ENCODE measurements at regions not wholly inside any gene's neighbourhood (a gene's known extent, or its start where the extent isn't known, plus 50 kb on each side); places are given as distances from the start of the nearest gene placed in this dataset.

DNA sequence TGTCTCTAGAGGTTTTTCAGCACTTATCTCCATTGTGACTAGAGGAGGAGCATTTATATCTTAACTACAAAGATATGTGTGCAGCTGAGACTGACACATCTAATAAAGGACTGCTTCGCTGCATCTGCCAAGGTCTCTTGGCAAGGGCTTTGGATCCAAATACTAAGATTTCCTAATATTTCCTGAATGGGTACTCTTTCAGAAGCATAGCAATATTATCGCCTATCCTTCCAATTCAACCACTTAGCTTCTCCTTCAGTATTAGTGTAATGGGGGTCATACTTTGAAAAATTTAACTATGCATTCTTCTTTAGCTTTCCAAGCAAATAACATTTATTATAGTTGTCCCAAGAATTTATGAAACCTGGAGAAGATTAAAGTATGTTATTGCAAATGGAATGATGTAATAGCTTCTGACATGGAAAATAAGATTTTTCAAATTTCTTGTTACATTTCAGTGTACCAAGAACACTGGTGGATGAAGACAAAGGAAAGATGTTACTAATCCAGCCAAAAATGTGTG, 243.0 kb upstream of the PDE3A start:
- Mint-ChIP-seq H3K27me3 (ENCODE audit: low read depth in 3 of 3) (peaks cover 0 to 1% (median 0%) of the 10 kb centered on the region in 3 donors), H3K9me3 (peaks cover 0 to 2% (median 0%) of the 10 kb centered on the region in 7 donors), H3K27ac (no peak overlapping the region), H3K4me1 (no peaks in the 10 kb centered on the region), H3K4me3 (no peak overlapping the region), H3K36me3 (no peaks in the 10 kb centered on the region)
- no peak for DNase-seq
- Histone ChIP-seq H3K27ac (ENCODE audit: low read depth in 1 of 2, low read length in 2 of 2) (no peak overlapping the region), H3K79me2 (ENCODE audit: insufficient read depth, low read length) (no peaks in the 10 kb centered on the region), H3K4me2 (replicated peaks; ENCODE audit: extremely low read depth, low read length, poor library complexity, severe bottlenecking) (no peak overlapping the region), H3K9me3 (replicated peaks in 1 of 2; ENCODE audit: control insufficient read depth in 1 of 2, insufficient read depth in 1 of 2, low read length in 2 of 2) (no peaks in the 10 kb centered on the region), H3K9ac (ENCODE audit: insufficient read depth, low read length, poor library complexity, severe bottlenecking) (no peak overlapping the region), H3K27me3 (ENCODE audit: control insufficient read depth in 2 of 2, insufficient read depth in 2 of 2, low read length in 2 of 2) (no peaks in the 10 kb centered on the region), H3K36me3 (replicated peaks in 1 of 2; ENCODE audit: control insufficient read depth in 1 of 2, insufficient read depth in 2 of 2, low read length in 2 of 2) (no peaks in the 10 kb centered on the region), H3K4me1 (ENCODE audit: control insufficient read depth in 1 of 2, insufficient read depth in 2 of 2, low read length in 2 of 2) (no peaks in the 10 kb centered on the region), H2AFZ (ENCODE audit: insufficient read depth, low read depth, low read length, poor library complexity, severe bottlenecking) (no peak overlapping the region), H3K4me3 (replicated peaks in 1 of 3; ENCODE audit: low read depth in 2 of 3, low read length in 3 of 3) (no peak overlapping the region), H4K20me1 (ENCODE audit: insufficient read depth, low read length) (no peaks in the 10 kb centered on the region)
- no CpG with 5 or more reads among the region's 2 CpGs for WGBS (ENCODE audit: insufficient coverage)
- TF ChIP-seq, protein P1, sequence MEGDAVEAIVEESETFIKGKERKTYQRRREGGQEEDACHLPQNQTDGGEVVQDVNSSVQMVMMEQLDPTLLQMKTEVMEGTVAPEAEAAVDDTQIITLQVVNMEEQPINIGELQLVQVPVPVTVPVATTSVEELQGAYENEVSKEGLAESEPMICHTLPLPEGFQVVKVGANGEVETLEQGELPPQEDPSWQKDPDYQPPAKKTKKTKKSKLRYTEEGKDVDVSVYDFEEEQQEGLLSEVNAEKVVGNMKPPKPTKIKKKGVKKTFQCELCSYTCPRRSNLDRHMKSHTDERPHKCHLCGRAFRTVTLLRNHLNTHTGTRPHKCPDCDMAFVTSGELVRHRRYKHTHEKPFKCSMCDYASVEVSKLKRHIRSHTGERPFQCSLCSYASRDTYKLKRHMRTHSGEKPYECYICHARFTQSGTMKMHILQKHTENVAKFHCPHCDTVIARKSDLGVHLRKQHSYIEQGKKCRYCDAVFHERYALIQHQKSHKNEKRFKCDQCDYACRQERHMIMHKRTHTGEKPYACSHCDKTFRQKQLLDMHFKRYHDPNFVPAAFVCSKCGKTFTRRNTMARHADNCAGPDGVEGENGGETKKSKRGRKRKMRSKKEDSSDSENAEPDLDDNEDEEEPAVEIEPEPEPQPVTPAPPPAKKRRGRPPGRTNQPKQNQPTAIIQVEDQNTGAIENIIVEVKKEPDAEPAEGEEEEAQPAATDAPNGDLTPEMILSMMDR (IDR thresholded peaks at IDR 0.05), result no peak
- intact Hi-C loops (cut with micrococcal nuclease), result no loop called here

DNA sequence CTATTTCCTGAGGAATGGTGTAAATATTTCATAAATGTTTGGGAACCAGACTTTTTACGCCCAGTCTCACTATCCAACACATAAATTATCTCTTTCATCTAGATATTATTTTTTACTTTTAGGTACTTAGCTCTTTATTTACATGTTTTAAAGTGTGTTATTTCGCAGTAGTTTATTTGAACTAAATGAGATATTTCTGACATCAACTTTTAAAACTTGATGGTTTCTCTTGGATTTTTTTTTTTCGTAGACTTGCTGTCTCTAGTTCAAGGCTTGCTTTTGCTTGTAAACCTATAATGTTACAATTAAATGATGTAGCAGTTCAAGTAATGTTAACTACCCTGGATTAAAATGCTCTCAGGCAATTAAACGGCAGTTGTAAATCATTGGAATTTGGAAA, 241.7 kb upstream of the PDE3A start:
- no peaks in the 10 kb centered on the region for H3K4me1 ChIP-seq (ENCODE audit: control insufficient read depth in 1 of 2, insufficient read depth in 2 of 2, low read length in 2 of 2)
- H3K79me2 ChIP-seq (ENCODE audit: insufficient read depth, low read length), result no peaks in the 10 kb centered on the region
- TF ChIP-seq, protein P1 (IDR thresholded peaks at IDR 0.05), result no peak
- no peak overlapping the region for H3K4me3 Mint-ChIP-seq
- H3K36me3 ChIP-seq (replicated peaks in 1 of 2; ENCODE audit: control insufficient read depth in 1 of 2, insufficient read depth in 2 of 2, low read length in 2 of 2), result no peaks in the 10 kb centered on the region
- no peak overlapping the region for H3K27ac ChIP-seq (ENCODE audit: low read depth in 1 of 2, low read length in 2 of 2)
- no peaks in the 10 kb centered on the region for H3K36me3 Mint-ChIP-seq
- H3K27ac Mint-ChIP-seq, result no peak overlapping the region
- H4K20me1 ChIP-seq (ENCODE audit: insufficient read depth, low read length), result no peaks in the 10 kb centered on the region
- H3K4me3 ChIP-seq (replicated peaks in 1 of 3; ENCODE audit: low read depth in 2 of 3, low read length in 3 of 3), result no peak overlapping the region
- H2AFZ ChIP-seq (ENCODE audit: insufficient read depth, low read depth, low read length, poor library complexity, severe bottlenecking), result no peak overlapping the region
- H3K27me3 ChIP-seq (ENCODE audit: control insufficient read depth in 2 of 2, insufficient read depth in 2 of 2, low read length in 2 of 2), result no peaks in the 10 kb centered on the region
- H3K9me3 ChIP-seq (replicated peaks in 1 of 2; ENCODE audit: control insufficient read depth in 1 of 2, insufficient read depth in 1 of 2, low read length in 2 of 2), result no peaks in the 10 kb centered on the region
- no peak overlapping the region for H3K4me2 ChIP-seq (replicated peaks; ENCODE audit: extremely low read depth, low read length, poor library complexity, severe bottlenecking)
- intact Hi-C loops (cut with micrococcal nuclease), result no loop called here
- H3K4me1 Mint-ChIP-seq, result no peaks in the 10 kb centered on the region
- peaks cover 0 to 2% (median 0%) of the 10 kb centered on the region in 7 donors for H3K9me3 Mint-ChIP-seq
- H3K27me3 Mint-ChIP-seq (ENCODE audit: low read depth in 3 of 3), result no peaks in the 10 kb centered on the region
- DNase-seq, result no peak
- H3K9ac ChIP-seq (ENCODE audit: insufficient read depth, low read length, poor library complexity, severe bottlenecking), result no peak overlapping the region
- WGBS (ENCODE audit: insufficient coverage), result no CpG with 5 or more reads among the region's 4 CpGs
